HL-60/S4 (cell line): ENCODE measurements at regions not wholly inside any gene's neighbourhood (a gene's known extent, or its start where the extent isn't known, plus 50 kb on each side); places are given as distances from the start of the nearest gene placed in this dataset.
"Not testable (repeated sequence)": the region's sequence is repeated elsewhere in the genome, so short reads cannot be mapped to it uniquely, and the experiment has no call there.

Experiments
- in situ Hi-C: fragments of 300-500 bp; cut with MboI; formaldehyde crosslinking; loops from 2 replicates; pipeline ENCODE4 v1.14.3; 2022; ENCODE audit warnings: low sequenced_read_pairs

GRCh38 chr1:222195857-222196256 is 352.0 kb downstream of the HHIPL2 start:
- in situ Hi-C loops = no loop called here

- in situ Hi-C loops = no loop called here
These were observed 358.7 kb downstream of the HHIPL2 start for GRCh38 chr1:222189218-222189617.

GRCh38 chr1:222187566-222188332 is 360.2 kb downstream of the HHIPL2 start:
- in situ Hi-C loops = no loop called here

- in situ Hi-C loops = no loop called here
These were observed 365.3 kb downstream of the HHIPL2 start for GRCh38 chr1:222182641-222183040.

GRCh38 chr1:222181191-222181590 is 366.7 kb downstream of the HHIPL2 start:
- in situ Hi-C loops = no loop called here

- in situ Hi-C loops = not testable (repeated sequence)
These were observed 370.4 kb downstream of the HHIPL2 start for GRCh38 chr1:222177496-222177895.

GRCh38 chr1:222171005-222171404 is 376.9 kb downstream of the HHIPL2 start:
- in situ Hi-C loops = no loop called here

GRCh38 chr1:222168621-222169020 is 379.3 kb downstream of the HHIPL2 start:
- in situ Hi-C loops = no loop called here

GRCh38 chr1:222167896-222168295 is 380.0 kb downstream of the HHIPL2 start:
- in situ Hi-C loops = no loop called here

GRCh38 chr1:222167111-222167510 is 380.8 kb downstream of the HHIPL2 start:
- in situ Hi-C loops = no loop called here

- in situ Hi-C loops = no loop called here
These were observed 382.3 kb downstream of the HHIPL2 start for GRCh38 chr1:222165629-222166028.

- in situ Hi-C loops = no loop called here
These were observed 384.0 kb downstream of the HHIPL2 start for GRCh38 chr1:222163895-222164294.

- in situ Hi-C loops = no loop called here
These were observed 386.2 kb downstream of the HHIPL2 start for GRCh38 chr1:222161676-222162075.

- in situ Hi-C loops = no loop called here
These were observed 390.3 kb downstream of the HHIPL2 start for GRCh38 chr1:222157612-222158011.

GRCh38 chr1:222140206-222140605 is 398.3 kb upstream of the DUSP10 start:
- in situ Hi-C loops = no loop called here

GRCh38 chr1:222138095-222138494 is 396.2 kb upstream of the DUSP10 start:
- in situ Hi-C loops = no loop called here

GRCh38 chr1:222136869-222137268 is 395.0 kb upstream of the DUSP10 start:
- in situ Hi-C loops = no loop called here

- in situ Hi-C loops = no loop called here
These were observed 387.2 kb upstream of the DUSP10 start for GRCh38 chr1:222129041-222129440.

- in situ Hi-C loops = no loop called here
These were observed 385.8 kb upstream of the DUSP10 start for GRCh38 chr1:222127526-222128152.

- in situ Hi-C loops = no loop called here
These were observed 385.2 kb upstream of the DUSP10 start for GRCh38 chr1:222127096-222127495.

GRCh38 chr1:222126052-222126451 is 384.2 kb upstream of the DUSP10 start:
- in situ Hi-C loops = no loop called here

GRCh38 chr1:222124602-222125001 is 382.7 kb upstream of the DUSP10 start:
- in situ Hi-C loops = no loop called here

- in situ Hi-C loops = no loop called here
These were observed 381.2 kb upstream of the DUSP10 start for GRCh38 chr1:222123111-222123510.
